ENCODE measurements at regions not wholly inside any gene's neighbourhood (a gene's known extent, or its start where the extent isn't known, plus 50 kb on each side); places are given as distances from the start of the nearest gene placed in this dataset.

DNA sequence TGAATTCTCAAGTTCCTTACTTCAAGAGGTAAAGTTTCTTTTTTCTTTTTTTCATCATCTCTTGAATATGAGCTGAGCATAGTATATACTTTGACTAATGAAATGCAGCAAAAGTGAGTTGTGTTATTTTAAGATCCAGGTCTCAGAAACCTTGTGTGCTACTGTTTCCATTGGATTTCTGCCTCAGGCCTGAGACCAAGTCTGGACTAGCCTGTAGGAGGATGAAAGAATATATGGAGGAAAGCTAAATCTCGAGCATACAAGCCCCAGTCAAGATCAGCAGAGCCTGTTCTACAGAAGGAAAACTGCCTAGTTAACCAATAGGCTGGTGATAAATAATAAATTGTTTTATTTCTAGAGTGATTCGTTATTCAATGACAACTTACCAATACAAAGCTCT lies 652.5 kb downstream of the C12orf50 start:
- peaks cover 0 to 3% of the 10 kb centered on the region in 2 donors for H3K36me3 ChIP-seq
- DNase-seq = no peak

GRCh38 chr12:87369161-87369560 lies 660.0 kb downstream of the C12orf50 start:
- Histone ChIP-seq H3K4me1 (no peaks in the 10 kb centered on the region), H3K9me3 (no peaks in the 10 kb centered on the region), H3K4me3 (no peak overlapping the region), H3K27me3 (no peaks in the 10 kb centered on the region), H3K27ac (no peak overlapping the region), H3K36me3 (no peaks in the 10 kb centered on the region)
- intact Hi-C loops (cut with DNase I; ENCODE audit: low total_unique reads) = no loop called here
- TF ChIP-seq POLR2A (IDR thresholded peaks at IDR 0.05) (no peak), CTCF (IDR thresholded peaks at IDR 0.05) (no peak)
- no peak for DNase-seq

More for the DNA sequence above, 652.5 kb downstream of the C12orf50 start:
- H3K4me1 ChIP-seq = no peaks in the 10 kb centered on the region
- H3K4me3 ChIP-seq = no peak overlapping the region
- H3K27ac ChIP-seq = no peak overlapping the region
- TF ChIP-seq POLR2A (IDR thresholded peaks at IDR 0.05) = no peak
- no peak for TF ChIP-seq CTCF (IDR thresholded peaks at IDR 0.05)
- H3K27me3 ChIP-seq = no peaks in the 10 kb centered on the region
- intact Hi-C loops (cut with DNase I; ENCODE audit: low total_unique reads) = no loop called here
- H3K9me3 ChIP-seq = no peaks in the 10 kb centered on the region

- Histone ChIP-seq H3K4me1 (no peaks in the 10 kb centered on the region), H3K4me3 (no peak overlapping the region), H3K9me3 (no peaks in the 10 kb centered on the region), H3K27ac (no peak overlapping the region), H3K36me3 (no peaks in the 10 kb centered on the region), H3K27me3 (no peaks in the 10 kb centered on the region)
- TF ChIP-seq POLR2A (IDR thresholded peaks at IDR 0.05) (no peak), CTCF (IDR thresholded peaks at IDR 0.05) (no peak)
- no peak for DNase-seq
- intact Hi-C loops (cut with DNase I; ENCODE audit: low total_unique reads) = no loop called here
Measured at GRCh38 chr12:87368259-87368658, 660.9 kb downstream of the C12orf50 start.

GRCh38 chr12:87365423-87365822 lies 663.8 kb downstream of the C12orf50 start:
- intact Hi-C loops (cut with DNase I; ENCODE audit: low total_unique reads) = no loop called here
- no peak for DNase-seq

DNA sequence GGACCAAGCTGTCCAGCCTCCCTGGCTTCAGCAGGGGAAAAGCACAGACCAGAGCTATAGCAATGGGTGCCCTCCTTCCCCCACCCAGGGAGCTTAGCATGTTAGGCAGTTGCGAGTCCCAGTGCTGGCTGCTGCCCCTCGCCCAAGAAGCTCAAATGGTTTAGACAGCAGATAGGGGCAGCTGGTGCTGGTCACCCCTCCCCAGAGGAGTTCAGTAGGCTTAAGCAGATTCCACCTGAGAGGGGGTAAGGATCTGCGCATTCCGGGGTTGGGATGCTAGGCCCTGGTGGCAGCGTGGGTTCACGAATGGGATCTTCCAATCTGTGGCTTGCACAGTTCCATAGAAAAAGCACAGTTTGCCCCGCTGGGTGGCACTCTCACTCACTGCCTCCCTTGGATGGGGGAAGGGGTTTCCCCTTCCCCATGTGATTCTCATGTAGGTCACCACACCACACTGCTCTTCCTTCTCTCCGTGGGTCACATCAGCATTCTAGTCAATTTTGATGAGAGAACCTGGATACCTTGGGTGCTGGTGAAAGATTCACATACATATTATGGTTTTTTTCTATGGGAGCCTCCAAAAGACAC lies 665.6 kb downstream of the C12orf50 start:
- H3K4me3 ChIP-seq = no peak overlapping the region
- H3K4me1 ChIP-seq = no peaks in the 10 kb centered on the region
- TF ChIP-seq POLR2A (IDR thresholded peaks at IDR 0.05) = no peak
- no peak for TF ChIP-seq CTCF (IDR thresholded peaks at IDR 0.05)
- H3K27ac ChIP-seq = no peak overlapping the region
- intact Hi-C loops (cut with DNase I; ENCODE audit: low total_unique reads) = no loop called here
- no peaks in the 10 kb centered on the region for H3K36me3 ChIP-seq
- no peaks in the 10 kb centered on the region for H3K27me3 ChIP-seq
- H3K9me3 ChIP-seq = no peaks in the 10 kb centered on the region
- DNase-seq = no peak

More at GRCh38 chr12:87365423-87365822, 663.8 kb downstream of the C12orf50 start:
- no peaks in the 10 kb centered on the region for H3K4me1 ChIP-seq
- TF ChIP-seq POLR2A (IDR thresholded peaks at IDR 0.05) (no peak), CTCF (IDR thresholded peaks at IDR 0.05) (no peak)
- no peaks in the 10 kb centered on the region for H3K9me3 ChIP-seq
- no peak overlapping the region for H3K4me3 ChIP-seq
- no peaks in the 10 kb centered on the region for H3K36me3 ChIP-seq
- no peak overlapping the region for H3K27ac ChIP-seq
- no peaks in the 10 kb centered on the region for H3K27me3 ChIP-seq
